Keratinocyte (primary cell): ENCODE measurements at regions not wholly inside any gene's neighbourhood (a gene's known extent, or its start where the extent isn't known, plus 50 kb on each side); places are given as distances from the start of the nearest gene placed in this dataset.

Experiments
- DNase-seq: peaks from one replicate; pipeline ENCODE4 v3.0.0-alpha.2; 2011; ENCODE audit warnings: low read depth, missing footprints, low spot score
- FAIRE-seq: peaks from 2 replicates; lab custom pipeline; 2011; peaks lifted over from hg19 to GRCh38; lab: Jason Lieb, UNC
- H2AFZ ChIP-seq: 2 replicates; pipeline ENCODE4 v1.6.0; 2012; ENCODE audit warnings: low read length, control low read depth, inconsistent platforms; ENCODE audit not compliant: control insufficient read depth
- H3K27ac ChIP-seq: 2 replicates; pipeline ENCODE4 v1.5.1; 2011; ENCODE audit warnings: low read length; ENCODE audit not compliant: control insufficient read depth, insufficient read depth
- H3K27me3 ChIP-seq: 3 replicates; pipeline ENCODE4 v1.6.0; 2011; ENCODE audit warnings: low read length; ENCODE audit not compliant: control insufficient read depth, insufficient read depth; ENCODE audit errors: extremely low read depth
- H3K36me3 ChIP-seq, 2 experiments: 2 replicates in 1 of 2; 3 replicates in 1 of 2; pipeline ENCODE4 v1.5.1; 2011; ENCODE audit warnings: low read length in 2 of 2, mild to moderate bottlenecking in 1 of 2; ENCODE audit not compliant: control insufficient read depth in 2 of 2, insufficient read depth in 2 of 2; ENCODE audit errors: extremely low read depth in 1 of 2
- H3K4me1 ChIP-seq: 3 replicates; pipeline ENCODE4 v1.5.1; 2011; ENCODE audit warnings: low read length; ENCODE audit not compliant: control insufficient read depth, insufficient read depth; ENCODE audit errors: extremely low read depth
- H3K4me2 ChIP-seq: 3 replicates; pipeline ENCODE4 v1.6.0; 2011; ENCODE audit warnings: low read depth, low read length; ENCODE audit not compliant: control insufficient read depth, insufficient read depth; ENCODE audit errors: extremely low read depth
- H3K4me3 ChIP-seq, 3 experiments: fragments of 200-600 bp in 1 of 3; sonication (generic) in 1 of 3; 2 replicates in 2 of 3; 3 replicates in 1 of 3; pipeline ENCODE4 v1.5.1; 2011 to 2016; ENCODE audit warnings: low read length in 3 of 3, mild to moderate bottlenecking in 3 of 3, control low read depth in 2 of 3, inconsistent platforms in 1 of 3, low read depth in 1 of 3, mixed read lengths in 1 of 3, mixed run types in 1 of 3, moderate library complexity in 1 of 3; ENCODE audit not compliant: control insufficient read depth in 2 of 3, insufficient read depth in 2 of 3; ENCODE audit errors: extremely low read depth in 1 of 3
- H3K79me2 ChIP-seq: 2 replicates; pipeline ENCODE4 v1.6.0; 2012; ENCODE audit warnings: low read length; ENCODE audit not compliant: control insufficient read depth, insufficient read depth
- H3K9ac ChIP-seq: 3 replicates; pipeline ENCODE4 v1.6.0; 2011; ENCODE audit warnings: low read length; ENCODE audit not compliant: control insufficient read depth, insufficient read depth; ENCODE audit errors: extremely low read depth
- H3K9me1 ChIP-seq: 3 replicates; pipeline ENCODE4 v1.6.0; 2011; ENCODE audit warnings: low read length; ENCODE audit not compliant: control insufficient read depth, insufficient read depth; ENCODE audit errors: extremely low read depth
- H3K9me3 ChIP-seq: 2 replicates; pipeline ENCODE4 v1.5.1; 2012; ENCODE audit warnings: low read depth, low read length; ENCODE audit not compliant: control insufficient read depth
- H4K20me1 ChIP-seq: 3 replicates; pipeline ENCODE4 v1.6.0; 2011; ENCODE audit warnings: low read length; ENCODE audit not compliant: control insufficient read depth, insufficient read depth; ENCODE audit errors: extremely low read depth
- CTCF ChIP-seq, 3 experiments: IDR thresholded peaks in 1 of 3; conservative IDR thresholded peaks in 1 of 3; optimal IDR thresholded peaks in 1 of 3; 2 replicates in 2 of 3; 3 replicates in 1 of 3; pipeline versions ENCODE3 to v1.5.1; 2011; ENCODE audit warnings: low read length in 3 of 3, mild to moderate bottlenecking in 3 of 3, moderate library complexity in 2 of 3, control low read depth in 1 of 3, inconsistent platforms in 1 of 3; ENCODE audit not compliant: insufficient read depth in 2 of 3; ENCODE audit errors: extremely low read depth in 1 of 3
- EZH2 ChIP-seq: IDR thresholded peaks from one replicate; pipeline ENCODE4 v1.6.1; 2012; ENCODE audit warnings: inconsistent platforms, mild to moderate bottlenecking, low read length, moderate library complexity
- dilution Hi-C: fragments of 300-500 bp; cut with MboI; formaldehyde crosslinking; loops from one replicate; pipeline ENCODE4 v1.7.0; 2020; ENCODE audit warnings: low sequenced_read_pairs; ENCODE audit not compliant: extremely low pct_ligation_motif_present

GRCh38 chr13:83355041-83355440 is 527.2 kb downstream of the SLITRK1 start:
- H3K27ac ChIP-seq = no peak overlapping the region
- H3K4me3 ChIP-seq = no peak overlapping the region
- FAIRE-seq (no peak), DNase-seq (no peak)
- dilution Hi-C loops = no loop called here
- no peaks in the 10 kb centered on the region for H4K20me1 ChIP-seq
- H3K9me3 ChIP-seq = no peaks in the 10 kb centered on the region
- TF ChIP-seq CTCF (optimal IDR thresholded peaks at IDR 0.05 in 1 of 3, IDR thresholded peaks at IDR 0.05 in 1 of 3, conservative IDR thresholded peaks at IDR 0.05 in 1 of 3; ENCODE audit: extremely low read depth in 1 of 3, insufficient read depth in 2 of 3, low read length in 3 of 3) (no peak), EZH2 (no peak)
- H2AFZ ChIP-seq = no peak overlapping the region
- H3K4me2 ChIP-seq = no peak overlapping the region
- H3K4me1 ChIP-seq = no peaks in the 10 kb centered on the region
- no peak overlapping the region for H3K9ac ChIP-seq
- no peaks in the 10 kb centered on the region for H3K79me2 ChIP-seq
- H3K36me3 ChIP-seq = no peaks in the 10 kb centered on the region
- no peaks in the 10 kb centered on the region for H3K27me3 ChIP-seq
- H3K9me1 ChIP-seq = no peaks in the 10 kb centered on the region

GRCh38 chr13:83352391-83352790 is 529.9 kb downstream of the SLITRK1 start:
- H3K9me1 ChIP-seq = no peaks in the 10 kb centered on the region
- DNase-seq (no peak), FAIRE-seq (no peak)
- H3K4me1 ChIP-seq = no peaks in the 10 kb centered on the region
- no peak overlapping the region for H3K4me2 ChIP-seq
- H4K20me1 ChIP-seq = no peaks in the 10 kb centered on the region
- no peak overlapping the region for H3K4me3 ChIP-seq
- no peaks in the 10 kb centered on the region for H3K27me3 ChIP-seq
- H3K36me3 ChIP-seq = no peaks in the 10 kb centered on the region
- no peaks in the 10 kb centered on the region for H3K79me2 ChIP-seq
- H2AFZ ChIP-seq = no peak overlapping the region
- no peak overlapping the region for H3K27ac ChIP-seq
- no peak overlapping the region for H3K9ac ChIP-seq
- TF ChIP-seq EZH2 = no peak
- TF ChIP-seq CTCF (optimal IDR thresholded peaks at IDR 0.05 in 1 of 3, IDR thresholded peaks at IDR 0.05 in 1 of 3, conservative IDR thresholded peaks at IDR 0.05 in 1 of 3; ENCODE audit: extremely low read depth in 1 of 3, insufficient read depth in 2 of 3, low read length in 3 of 3) = no peak
- dilution Hi-C loops = no loop called here
- no peaks in the 10 kb centered on the region for H3K9me3 ChIP-seq
